Nephron progenitor cell (in vitro differentiated cells): ENCODE measurements at regions not wholly inside any gene's neighbourhood (a gene's known extent, or its start where the extent isn't known, plus 50 kb on each side); places are given as distances from the start of the nearest gene placed in this dataset.
A peak's percentile ranks its signal among the peaks of the same experiment; 100 is the strongest.

Experiments used
- DNase-seq: peaks from one replicate; pipeline ENCODE4 v3.0.0; 2021
- H3K27ac Mint-ChIP-seq: 2 replicates; pipeline ENCODE4 v1.8.0; 2021; ENCODE audit warnings: mild to moderate bottlenecking, moderate library complexity, mixed read lengths
- H3K27me3 Mint-ChIP-seq: 2 replicates; pipeline ENCODE4 v1.8.0; 2021; ENCODE audit warnings: mild to moderate bottlenecking, low read depth, mixed read lengths; ENCODE audit not compliant: poor library complexity
- H3K36me3 Mint-ChIP-seq: 2 replicates; pipeline ENCODE4 v1.8.0; 2021; ENCODE audit warnings: low read depth, mixed read lengths
- H3K4me1 Mint-ChIP-seq: 2 replicates; pipeline ENCODE4 v1.8.0; 2021; ENCODE audit warnings: mixed read lengths
- H3K4me3 Mint-ChIP-seq: 2 replicates; pipeline ENCODE4 v1.8.0; 2021; ENCODE audit warnings: mild to moderate bottlenecking, moderate library complexity, mixed read lengths
- H3K9me3 Mint-ChIP-seq: 2 replicates; pipeline ENCODE4 v1.8.0; 2021; ENCODE audit warnings: mild to moderate bottlenecking, moderate library complexity, mixed read lengths
- TF ChIP-seq, protein P1 (sequence below): fragments of 200-600 bp; sonication (generic); IDR thresholded peaks from 2 replicates; pipeline ENCODE4 v1.5.0; 2021; ENCODE audit warnings: antibody characterized with exemption

DNA sequence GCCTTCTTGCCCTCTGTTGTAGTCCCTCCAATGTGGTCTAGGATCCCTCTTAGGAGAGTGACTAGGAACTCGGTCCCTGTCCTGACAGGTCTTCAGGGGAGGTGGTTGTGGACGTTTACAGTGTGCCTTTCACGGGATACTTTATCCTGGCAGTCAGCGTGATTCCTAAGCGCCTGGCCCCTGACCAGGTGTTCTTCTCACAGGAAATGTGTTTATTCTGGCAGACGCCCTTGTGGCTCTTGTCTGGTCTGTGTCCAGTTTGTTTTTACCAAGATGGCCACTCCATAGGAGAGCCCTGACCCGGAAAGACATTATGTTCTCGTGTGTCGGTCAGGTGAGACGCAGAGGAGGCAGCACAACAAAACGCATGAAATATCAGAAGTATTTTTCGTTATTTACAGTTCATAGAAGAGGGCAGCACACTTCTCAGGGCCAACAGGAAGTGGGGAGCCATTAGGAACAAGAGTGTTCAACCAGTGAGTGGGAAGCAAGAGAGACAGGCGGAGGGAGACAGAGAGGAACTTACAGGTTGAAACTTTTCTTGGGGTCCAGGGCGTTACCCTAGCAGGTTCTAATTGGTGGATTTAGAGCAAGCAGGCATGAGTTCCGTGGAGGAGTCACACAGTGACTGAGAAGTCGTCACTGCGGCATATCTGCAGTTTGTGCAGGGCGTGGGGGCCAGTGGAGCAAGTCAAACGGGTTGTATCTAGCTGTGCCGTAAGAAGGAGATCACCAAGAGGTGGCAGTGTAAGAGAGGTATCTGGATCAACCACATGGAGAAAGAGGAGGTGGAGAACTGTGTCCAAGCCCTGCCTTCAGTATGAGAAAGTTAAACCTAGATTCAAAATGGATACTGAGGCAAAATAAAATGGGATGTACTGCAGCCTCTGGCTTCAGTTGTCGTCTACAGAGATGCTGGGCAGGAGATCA lies 412.9 kb downstream of the ZSWIM6 start:
- peaks cover 2% of the 10 kb centered on the region for H3K9me3 Mint-ChIP-seq
- DNase-seq: no peak
- peaks cover 13% of the 10 kb centered on the region for H3K27me3 Mint-ChIP-seq
- H3K4me3 Mint-ChIP-seq: no peak overlapping the region
- peaks cover 6% of the 10 kb centered on the region for H3K4me1 Mint-ChIP-seq
- no peaks in the 10 kb centered on the region for H3K36me3 Mint-ChIP-seq
- TF ChIP-seq, protein P1, sequence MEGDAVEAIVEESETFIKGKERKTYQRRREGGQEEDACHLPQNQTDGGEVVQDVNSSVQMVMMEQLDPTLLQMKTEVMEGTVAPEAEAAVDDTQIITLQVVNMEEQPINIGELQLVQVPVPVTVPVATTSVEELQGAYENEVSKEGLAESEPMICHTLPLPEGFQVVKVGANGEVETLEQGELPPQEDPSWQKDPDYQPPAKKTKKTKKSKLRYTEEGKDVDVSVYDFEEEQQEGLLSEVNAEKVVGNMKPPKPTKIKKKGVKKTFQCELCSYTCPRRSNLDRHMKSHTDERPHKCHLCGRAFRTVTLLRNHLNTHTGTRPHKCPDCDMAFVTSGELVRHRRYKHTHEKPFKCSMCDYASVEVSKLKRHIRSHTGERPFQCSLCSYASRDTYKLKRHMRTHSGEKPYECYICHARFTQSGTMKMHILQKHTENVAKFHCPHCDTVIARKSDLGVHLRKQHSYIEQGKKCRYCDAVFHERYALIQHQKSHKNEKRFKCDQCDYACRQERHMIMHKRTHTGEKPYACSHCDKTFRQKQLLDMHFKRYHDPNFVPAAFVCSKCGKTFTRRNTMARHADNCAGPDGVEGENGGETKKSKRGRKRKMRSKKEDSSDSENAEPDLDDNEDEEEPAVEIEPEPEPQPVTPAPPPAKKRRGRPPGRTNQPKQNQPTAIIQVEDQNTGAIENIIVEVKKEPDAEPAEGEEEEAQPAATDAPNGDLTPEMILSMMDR: no peak
- H3K27ac Mint-ChIP-seq: peak overlapping the region; percentile 40

DNA sequence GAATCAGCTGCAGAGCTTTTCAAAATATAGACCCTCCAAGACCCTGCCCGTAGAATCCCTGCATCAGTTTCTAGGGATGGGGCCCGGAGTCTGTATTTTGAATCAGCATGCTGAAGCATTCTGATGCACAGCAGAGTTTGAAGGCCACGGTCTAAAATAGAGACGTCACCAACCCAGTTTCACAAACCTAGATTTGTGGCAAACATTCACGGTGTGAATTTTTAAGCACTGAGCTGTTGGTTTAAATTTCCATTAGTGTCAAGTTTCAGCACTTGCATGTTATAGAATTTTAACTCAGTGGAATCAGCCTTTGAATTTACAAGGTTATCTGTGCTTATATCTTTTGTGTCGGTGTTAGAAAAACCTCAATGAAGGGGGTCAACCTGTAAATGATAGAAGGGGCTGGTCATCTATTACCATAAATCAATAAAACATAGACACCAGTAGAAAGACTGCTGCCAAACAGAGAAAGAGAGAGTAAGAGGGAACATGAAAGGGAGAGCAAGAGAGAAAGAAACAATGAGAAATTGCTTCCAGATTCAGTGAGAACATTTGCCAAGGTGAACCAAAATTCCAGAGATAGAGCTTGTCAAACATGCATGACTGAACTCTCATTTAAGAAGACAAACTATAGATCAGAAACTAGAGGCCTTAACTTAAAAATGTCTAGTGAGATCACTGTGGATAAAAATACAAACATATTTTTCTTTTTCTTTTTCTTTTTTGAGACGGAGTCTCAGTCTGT lies 414.9 kb downstream of the ZSWIM6 start:
- H3K9me3 Mint-ChIP-seq: peaks cover 5% of the 10 kb centered on the region
- TF ChIP-seq, protein P1: no peak
- no peak for DNase-seq
- H3K27me3 Mint-ChIP-seq: peaks cover 9% of the 10 kb centered on the region
- H3K4me1 Mint-ChIP-seq: peaks cover 6% of the 10 kb centered on the region
- peak overlapping the region; percentile 53 for H3K27ac Mint-ChIP-seq
- no peak overlapping the region for H3K4me3 Mint-ChIP-seq
- H3K36me3 Mint-ChIP-seq: no peaks in the 10 kb centered on the region

DNA sequence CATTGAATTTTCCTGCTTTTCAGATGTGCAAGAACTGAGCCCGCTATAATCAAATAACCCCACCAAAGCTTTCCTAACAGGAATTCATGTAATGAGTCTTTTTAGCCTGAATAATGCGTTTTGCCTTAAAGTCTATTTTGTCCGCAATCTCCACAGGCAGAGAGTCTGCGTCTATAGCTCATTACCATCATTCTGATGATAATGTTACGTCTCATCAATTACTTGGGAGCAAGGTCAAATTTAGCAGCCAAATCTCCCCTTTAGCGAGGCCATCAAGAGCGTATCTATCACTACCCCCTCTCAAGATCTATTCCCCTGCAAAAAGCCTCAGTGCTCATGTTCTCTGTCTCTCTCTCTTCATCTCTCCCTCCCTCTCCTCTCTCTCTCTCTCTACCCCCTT lies 416.1 kb downstream of the ZSWIM6 start:
- Mint-ChIP-seq H3K9me3 (peaks cover 5% of the 10 kb centered on the region), H3K27ac (peak overlapping the region; percentile 21), H3K4me3 (no peak overlapping the region), H3K36me3 (no peaks in the 10 kb centered on the region), H3K27me3 (peaks cover 9% of the 10 kb centered on the region), H3K4me1 (peaks cover 6% of the 10 kb centered on the region)
- TF ChIP-seq, protein P1: no peak
- DNase-seq: no peak

DNA sequence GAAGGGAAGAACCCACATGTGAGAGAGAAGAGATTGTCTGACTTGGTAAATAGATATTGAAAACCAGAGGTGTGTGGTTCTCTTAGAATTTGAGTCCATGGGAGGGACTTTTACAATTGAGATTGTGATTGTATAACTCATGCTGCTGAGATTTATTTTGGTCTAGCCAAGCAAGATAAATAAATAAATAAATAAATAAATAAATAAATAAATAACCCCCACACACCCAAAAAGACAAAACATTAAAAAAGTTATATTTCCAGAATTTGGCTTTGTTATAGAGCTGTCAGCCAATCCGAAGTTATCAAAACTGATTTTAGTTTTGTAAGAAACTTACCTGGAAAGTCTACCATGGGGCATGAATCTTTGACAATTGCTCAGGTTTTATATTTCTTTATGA lies 416.6 kb downstream of the ZSWIM6 start:
- Mint-ChIP-seq H3K36me3 (no peaks in the 10 kb centered on the region), H3K4me3 (no peak overlapping the region), H3K4me1 (peaks cover 6% of the 10 kb centered on the region), H3K27ac (no peak overlapping the region), H3K27me3 (peaks cover 9% of the 10 kb centered on the region), H3K9me3 (peaks cover 5% of the 10 kb centered on the region)
- TF ChIP-seq, protein P1: no peak
- no peak for DNase-seq

DNA sequence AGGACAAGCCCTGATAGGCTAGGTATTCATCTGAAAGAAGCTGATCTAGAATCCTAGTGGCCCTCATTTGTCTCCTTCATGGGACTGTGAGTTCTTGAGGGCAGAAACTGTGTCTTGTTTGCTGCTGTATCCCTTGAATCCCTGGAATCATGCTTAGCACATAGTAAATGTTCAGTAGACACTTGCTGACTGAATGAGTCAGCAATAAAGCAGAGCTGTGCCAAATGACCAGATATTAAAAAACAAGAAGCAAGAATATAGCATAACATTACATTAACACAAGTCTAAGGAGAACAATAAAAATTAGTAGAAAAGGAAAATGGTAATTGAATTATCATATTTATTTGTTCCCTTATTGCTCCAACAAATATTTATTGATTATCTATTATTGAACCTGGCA lies 420.5 kb downstream of the ZSWIM6 start:
- Mint-ChIP-seq H3K27ac (no peak overlapping the region), H3K36me3 (no peaks in the 10 kb centered on the region), H3K9me3 (peaks cover 5% of the 10 kb centered on the region), H3K4me1 (no peaks in the 10 kb centered on the region), H3K4me3 (no peak overlapping the region), H3K27me3 (peaks cover 3% of the 10 kb centered on the region)
- DNase-seq: no peak
- TF ChIP-seq, protein P1: no peak
